ENCODE measurements at regions not wholly inside any gene's neighbourhood (a gene's known extent, or its start where the extent isn't known, plus 50 kb on each side); places are given as distances from the start of the nearest gene placed in this dataset.

- no peak for DNase-seq (ENCODE audit: low read depth in 2 of 2)
These were observed 54.9 kb upstream of the RXFP2 start for GRCh38 chr13:31684466-31684865.

- no peak for DNase-seq (ENCODE audit: low read depth in 2 of 2)
These were observed 52.5 kb upstream of the RXFP2 start for GRCh38 chr13:31686670-31687425.

All from stimulated activated CD4-positive, alpha-beta T cell treated with anti-CD3 and anti-CD28 coated beads, Interleukin-1b, Interleukin-23, amount 100 ng/mL, for 1 hour (primary cell).